ENCODE measurements at regions not wholly inside any gene's neighbourhood (a gene's known extent, or its start where the extent isn't known, plus 50 kb on each side); places are given as distances from the start of the nearest gene placed in this dataset.

- WGBS, 2 donors = 86 to 87% methylated on average over 3 of the region's 3 CpGs
- H3K4me3 ChIP-seq (ENCODE audit: low read depth, poor library complexity, severe bottlenecking) = no peak overlapping the region
- intact Hi-C loops (cut with DNase I; ENCODE audit: low total_unique reads) = no loop called here
- DNase-seq (ENCODE audit: low spot score in 2 of 2) = no peak
- TF ChIP-seq POLR2A (IDR thresholded peaks at IDR 0.05) = no peak
- TF ChIP-seq CTCF (IDR thresholded peaks at IDR 0.05) = no peak
Observed at GRCh38 chr20:10883166-10883565, 209.4 kb upstream of the JAG1 start.

GRCh38 chr20:10893321-10893720 lies 219.5 kb upstream of the JAG1 start:
- TF ChIP-seq POLR2A (IDR thresholded peaks at IDR 0.05) = no peak
- TF ChIP-seq CTCF (IDR thresholded peaks at IDR 0.05) = no peak
- WGBS, 2 donors = 94 to 97% methylated on average over 3 of the region's 3 CpGs
- H3K4me3 ChIP-seq (ENCODE audit: low read depth, poor library complexity, severe bottlenecking) = no peak overlapping the region
- intact Hi-C loops (cut with DNase I; ENCODE audit: low total_unique reads) = no loop called here
- DNase-seq (ENCODE audit: low spot score in 2 of 2) = no peak

- H3K4me3 ChIP-seq (ENCODE audit: low read depth, poor library complexity, severe bottlenecking) = no peak overlapping the region
- TF ChIP-seq CTCF (IDR thresholded peaks at IDR 0.05) (no peak), POLR2A (IDR thresholded peaks at IDR 0.05) (no peak)
- DNase-seq (ENCODE audit: low spot score in 2 of 2) = no peak
- 50 to 72% methylated on average over 1 of the region's 1 CpG for WGBS, 2 donors
- intact Hi-C loops (cut with DNase I; ENCODE audit: low total_unique reads) = no loop called here
Observed at GRCh38 chr20:10897336-10897735, 223.5 kb upstream of the JAG1 start.

GRCh38 chr20:10898552-10898951 lies 224.8 kb upstream of the JAG1 start:
- no peak overlapping the region for H3K4me3 ChIP-seq (ENCODE audit: low read depth, poor library complexity, severe bottlenecking)
- DNase-seq (ENCODE audit: low spot score in 2 of 2) = no peak
- intact Hi-C loops (cut with DNase I; ENCODE audit: low total_unique reads) = no loop called here
- 57 to 87% methylated on average over 1 of the region's 1 CpG for WGBS, 2 donors
- no peak for TF ChIP-seq POLR2A (IDR thresholded peaks at IDR 0.05)
- no peak for TF ChIP-seq CTCF (IDR thresholded peaks at IDR 0.05)

GRCh38 chr20:10902174-10902573 lies 228.4 kb upstream of the JAG1 start:
- no peak for DNase-seq (ENCODE audit: low spot score in 2 of 2)
- TF ChIP-seq CTCF (IDR thresholded peaks at IDR 0.05) = no peak
- no peak overlapping the region for H3K4me3 ChIP-seq (ENCODE audit: low read depth, poor library complexity, severe bottlenecking)
- intact Hi-C loops (cut with DNase I; ENCODE audit: low total_unique reads) = no loop called here
- WGBS, 2 donors = 29 to 59% methylated on average over 1 of the region's 1 CpG

GRCh38 chr20:10902576-10903282 lies 228.9 kb upstream of the JAG1 start:
- H3K4me3 ChIP-seq (ENCODE audit: low read depth, poor library complexity, severe bottlenecking) = no peak overlapping the region
- intact Hi-C loops (cut with DNase I; ENCODE audit: low total_unique reads) = no loop called here
- WGBS, 2 donors = 26 to 34% methylated on average over 1 of the region's 1 CpG
- DNase-seq (ENCODE audit: low spot score in 2 of 2) = no peak
- TF ChIP-seq POLR2A (IDR thresholded peaks at IDR 0.05) (no peak), CTCF (IDR thresholded peaks at IDR 0.05) (no peak)

Measured in lower leg skin (tissue), 4 donors.